ENCODE measurements at regions not wholly inside any gene's neighbourhood (a gene's known extent, or its start where the extent isn't known, plus 50 kb on each side); places are given as distances from the start of the nearest gene placed in this dataset.

DNA sequence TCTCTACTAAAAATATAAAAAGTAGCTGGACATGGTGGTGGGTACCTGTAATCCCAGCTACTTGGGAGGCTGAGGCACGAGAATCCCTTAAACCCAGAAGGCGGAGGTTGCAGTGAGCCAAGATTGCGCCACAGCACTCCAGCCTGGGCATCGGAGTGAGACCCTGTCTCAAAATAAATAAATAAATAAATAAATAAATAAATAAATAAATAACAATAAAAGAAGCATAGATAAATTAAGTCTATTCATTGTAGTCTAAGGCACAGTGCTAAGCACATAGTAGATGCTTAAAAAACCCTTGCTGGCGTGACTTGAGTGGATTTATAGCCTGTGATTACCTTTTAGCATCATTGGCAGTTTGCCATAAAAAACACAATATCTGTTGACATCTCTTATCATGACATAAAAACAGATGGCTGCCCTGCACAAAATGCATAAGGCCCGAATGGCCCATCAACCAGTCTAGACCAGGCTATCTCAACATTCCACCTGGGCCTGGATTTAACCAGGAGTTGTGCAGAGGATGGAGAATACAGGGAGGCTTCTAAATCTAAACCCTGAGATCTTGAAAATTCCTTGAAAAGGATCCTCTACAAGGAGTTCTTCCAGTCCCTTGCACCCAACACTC, 94.9 kb downstream of the PRLHR start:
- no peak for DNase-seq

DNA sequence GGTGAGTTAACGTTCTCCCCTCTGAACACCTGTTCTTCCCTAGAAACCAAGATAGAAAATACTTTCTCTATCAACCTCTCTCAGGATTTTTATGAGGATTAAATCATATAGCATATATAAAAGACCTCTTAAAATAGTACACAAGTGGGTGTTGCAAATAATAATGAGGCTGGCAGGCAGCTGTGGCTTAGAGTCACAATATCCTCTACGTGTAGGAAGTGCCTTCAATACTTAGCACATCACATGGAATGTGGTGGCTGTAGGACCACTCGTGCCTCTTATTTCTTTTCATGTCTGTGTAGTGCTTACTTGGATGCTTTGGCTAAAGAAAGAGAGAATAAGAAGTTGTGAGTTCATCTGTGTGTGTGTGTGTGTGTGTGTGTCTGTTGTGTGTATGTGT, 96.3 kb downstream of the PRLHR start:
- DNase-seq = no peak

- DNase-seq = no peak
Measured at GRCh38 chr10:118498623-118499022, 96.8 kb downstream of the PRLHR start.

GRCh38 chr10:118497227-118497626, 98.2 kb downstream of the PRLHR start:
- no peak for DNase-seq

- DNase-seq = no peak
Measured at GRCh38 chr10:118496525-118496924, 98.9 kb downstream of the PRLHR start.

GRCh38 chr10:118495499-118495898, 99.9 kb downstream of the PRLHR start:
- DNase-seq = no peak

DNA sequence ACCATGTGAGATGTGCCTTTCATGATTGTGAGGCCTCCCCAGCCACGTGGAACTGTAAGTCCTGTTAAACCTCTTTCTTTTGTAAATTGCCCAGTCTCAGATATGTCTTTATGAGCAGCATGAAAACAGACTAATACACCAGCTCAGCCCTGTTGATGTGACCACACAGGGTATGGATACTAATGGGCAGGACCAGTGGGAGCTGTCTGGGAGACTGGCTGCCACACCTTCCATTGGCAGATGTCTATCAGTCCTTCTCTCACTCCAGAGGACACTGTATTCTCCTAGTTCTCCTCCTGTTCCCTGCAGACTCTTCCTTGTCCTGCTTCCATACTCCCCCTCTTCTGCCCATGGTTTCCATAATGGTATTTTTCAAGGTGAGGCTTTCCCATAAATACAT, 104.4 kb downstream of the PRLHR start:
- no peak for DNase-seq

DNA sequence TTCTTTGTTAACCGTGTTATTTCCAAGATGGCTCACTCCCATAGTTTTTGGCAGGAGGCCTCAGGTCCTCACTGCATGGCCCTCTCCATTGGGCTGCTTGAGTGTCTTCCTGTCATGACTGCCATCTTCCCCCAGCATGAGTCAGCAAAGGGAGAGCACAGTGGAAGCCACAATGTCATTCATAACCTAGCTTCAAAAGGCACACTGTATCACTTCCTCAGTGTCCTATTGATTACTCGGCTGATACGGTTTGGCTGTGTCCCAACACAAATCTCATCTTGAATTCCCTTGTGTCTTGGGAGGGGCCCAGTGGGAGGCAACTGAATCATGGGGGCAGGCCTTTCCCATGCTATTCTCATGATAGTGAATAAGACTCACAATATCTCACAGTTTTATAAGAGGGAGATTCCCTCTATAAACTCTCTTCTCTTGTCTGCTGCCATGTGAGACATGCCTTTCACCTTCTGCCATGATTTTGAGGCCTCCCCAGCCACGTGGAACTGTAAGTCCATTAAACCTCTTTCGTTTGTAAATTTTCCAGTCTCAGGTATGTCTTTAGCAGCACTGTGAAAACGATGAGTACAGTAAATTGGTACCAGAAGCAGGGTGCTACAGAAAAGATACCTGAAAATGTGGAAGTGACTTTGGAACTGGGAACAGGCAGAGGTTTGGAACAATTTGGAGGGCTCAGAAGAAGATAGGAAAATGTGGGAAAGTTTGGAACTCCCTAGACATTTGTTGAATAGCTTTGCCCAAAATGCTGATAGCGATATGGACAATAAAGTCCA, 106.5 kb downstream of the PRLHR start:
- DNase-seq = no peak

DNA sequence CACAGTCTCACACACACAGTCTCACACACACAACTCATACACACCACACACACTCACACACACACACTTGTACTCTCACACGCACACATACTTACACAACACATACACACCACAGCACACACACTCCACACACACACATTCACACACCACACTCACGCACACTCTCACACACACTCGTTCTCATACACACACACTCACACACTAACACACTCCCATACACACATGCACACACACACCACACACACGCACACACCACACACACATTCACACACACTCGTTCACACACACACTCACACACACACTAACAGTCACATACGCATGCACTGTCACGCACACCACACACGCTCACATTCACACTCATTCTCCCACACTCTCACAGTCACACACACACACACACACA, 109.8 kb downstream of the PRLHR start:
- no peak for DNase-seq

- no peak for DNase-seq
Measured at GRCh38 chr10:118484152-118484871, 111.1 kb downstream of the PRLHR start.

DNA sequence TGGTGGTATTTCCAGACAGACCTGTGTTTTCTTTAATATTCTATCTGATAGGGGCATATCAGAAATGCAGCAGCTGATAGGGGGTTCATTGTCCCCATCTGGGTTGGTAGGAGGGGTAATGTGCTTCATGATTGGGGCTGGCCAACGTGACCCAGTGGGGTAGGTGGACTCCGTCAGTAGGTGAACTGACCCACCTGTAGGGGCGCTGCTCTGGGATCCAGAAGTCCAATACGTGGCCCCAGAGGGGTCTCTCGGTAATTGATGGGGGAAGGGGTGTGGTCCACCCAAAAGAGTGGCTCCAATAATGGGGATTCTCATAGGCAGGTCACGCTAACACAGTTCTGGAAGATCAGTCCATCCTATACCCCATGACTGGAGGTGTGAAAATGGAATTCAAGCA, 112.0 kb downstream of the PRLHR start:
- DNase-seq = no peak

DNA sequence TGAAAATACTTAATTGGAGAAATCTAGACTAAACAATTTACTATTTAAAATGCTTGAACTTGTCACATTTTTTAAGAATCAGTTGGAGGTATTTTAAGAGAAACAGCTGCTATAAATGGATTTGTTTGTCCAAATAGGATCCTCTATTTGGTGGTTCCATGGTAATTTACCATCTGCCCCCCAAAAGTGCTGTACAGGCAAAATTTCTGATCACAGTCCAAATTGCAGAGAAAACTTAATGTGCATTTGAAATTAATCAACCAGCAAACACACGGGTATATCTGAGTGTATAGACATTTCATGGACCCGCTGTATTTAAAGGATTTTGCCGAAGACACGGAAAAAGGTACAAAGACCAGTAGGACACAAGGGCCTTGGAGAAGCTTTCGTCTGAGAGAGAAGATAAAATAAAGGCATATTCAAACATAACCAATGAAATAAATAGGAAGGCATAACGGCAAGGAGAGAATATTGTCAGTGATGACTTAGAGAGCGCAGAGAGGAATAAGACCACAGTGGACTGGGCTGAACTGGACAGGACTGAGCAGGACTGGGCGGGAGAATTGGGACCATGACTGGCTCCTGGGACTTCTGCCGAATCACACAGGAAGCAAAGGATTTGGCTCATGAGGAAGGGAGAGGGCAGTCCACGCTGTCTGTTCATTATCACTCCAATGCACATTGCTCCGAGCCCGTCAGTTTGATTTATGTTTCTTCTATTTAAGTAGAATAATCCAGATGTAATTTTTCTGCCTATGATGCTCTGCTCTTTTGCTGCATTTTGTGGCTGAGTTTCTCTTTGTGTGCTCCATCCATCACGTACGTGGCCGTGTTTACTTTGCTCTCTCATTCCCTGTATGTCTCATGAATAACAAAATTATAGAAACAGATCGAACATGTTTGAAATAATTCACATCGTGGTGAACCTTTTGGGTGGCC, 112.8 kb downstream of the PRLHR start:
- no peak for DNase-seq

DNA sequence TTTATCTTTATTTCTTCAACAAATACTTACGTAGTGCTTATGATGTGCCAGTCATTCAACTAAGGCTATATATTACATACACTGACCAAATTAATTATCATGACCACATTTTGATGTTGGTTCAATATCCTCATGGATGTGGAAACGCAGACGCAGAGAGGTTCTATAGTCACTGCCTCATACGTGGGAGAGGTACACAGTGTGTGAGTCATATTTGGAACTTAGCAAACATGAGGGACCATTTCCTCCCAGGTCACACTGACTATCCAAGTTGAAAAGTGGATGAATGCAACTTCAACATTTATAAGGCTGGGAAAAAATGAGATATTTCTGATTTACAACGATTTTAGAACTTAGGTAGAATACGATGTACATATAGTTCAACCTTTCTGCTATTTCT, 113.6 kb downstream of the PRLHR start:
- no peak for DNase-seq

DNA sequence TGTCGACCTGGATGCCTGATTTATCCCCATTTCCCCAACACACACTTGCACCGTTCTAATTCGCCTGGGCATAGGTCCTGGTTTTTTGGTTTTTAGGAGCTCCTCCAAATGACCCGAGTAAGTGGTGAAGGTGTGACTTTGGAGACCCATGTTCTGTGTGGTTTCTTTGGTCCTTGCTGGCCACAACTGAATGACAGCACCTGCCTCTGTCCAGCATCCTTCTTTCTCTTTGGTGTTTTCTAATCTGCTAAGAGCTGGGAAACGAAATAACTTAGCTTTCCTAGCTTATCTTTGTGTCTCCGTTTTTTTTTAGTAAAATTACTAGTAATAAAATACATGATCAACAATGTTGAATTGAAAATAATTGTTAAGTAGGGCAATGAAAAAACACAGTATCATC, 120.2 kb downstream of the PRLHR start:
- no peak for DNase-seq

DNA sequence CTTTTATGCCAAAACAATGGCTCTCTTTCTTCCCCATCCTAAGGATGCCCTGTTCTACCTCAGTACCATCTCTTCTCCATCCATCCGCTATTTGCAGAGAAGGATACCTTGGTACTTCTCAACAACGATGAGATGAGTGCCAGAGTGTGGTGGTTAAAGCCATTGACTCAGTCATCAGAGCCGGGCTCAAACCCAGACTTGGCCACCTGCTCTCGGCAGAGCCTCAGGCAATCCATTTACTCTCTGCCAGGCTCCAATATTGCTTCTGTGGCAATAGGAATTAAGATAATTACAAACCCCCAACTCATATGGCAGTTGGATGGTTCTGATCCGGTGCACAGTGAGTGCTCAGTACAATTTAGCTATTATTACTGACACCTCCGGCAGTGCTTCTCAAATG, 121.3 kb downstream of the PRLHR start:
- no peak for DNase-seq

GRCh38 chr10:118473305-118473960, 122.0 kb downstream of the PRLHR start:
- no peak for DNase-seq

GRCh38 chr10:118472415-118473304, 122.8 kb downstream of the PRLHR start:
- no peak for DNase-seq

DNA sequence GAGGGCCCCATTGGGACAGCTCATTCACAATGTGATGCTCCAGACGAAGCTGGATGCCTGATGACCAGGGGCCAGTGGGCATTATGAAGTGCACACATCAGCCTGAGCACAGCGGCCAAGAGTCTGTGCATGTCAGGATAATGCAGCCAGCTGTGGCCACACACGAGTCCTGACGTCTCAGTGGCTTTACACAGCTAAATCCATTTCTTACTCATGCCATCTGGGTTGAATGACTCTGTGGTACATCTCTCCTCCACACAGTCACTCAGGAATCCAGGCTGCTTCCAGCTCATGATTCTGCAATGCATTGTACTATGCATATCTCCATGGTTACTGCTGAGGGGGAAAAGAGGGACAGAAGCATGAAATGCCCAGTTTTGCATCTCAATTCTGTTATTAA, 123.6 kb downstream of the PRLHR start:
- DNase-seq = no peak

- no peak for DNase-seq
Measured at GRCh38 chr10:118470470-118470869, 125.0 kb downstream of the PRLHR start.

- no peak for DNase-seq
Measured at GRCh38 chr10:118467200-118467599, 125.1 kb upstream of the FAM204A start.

DNA sequence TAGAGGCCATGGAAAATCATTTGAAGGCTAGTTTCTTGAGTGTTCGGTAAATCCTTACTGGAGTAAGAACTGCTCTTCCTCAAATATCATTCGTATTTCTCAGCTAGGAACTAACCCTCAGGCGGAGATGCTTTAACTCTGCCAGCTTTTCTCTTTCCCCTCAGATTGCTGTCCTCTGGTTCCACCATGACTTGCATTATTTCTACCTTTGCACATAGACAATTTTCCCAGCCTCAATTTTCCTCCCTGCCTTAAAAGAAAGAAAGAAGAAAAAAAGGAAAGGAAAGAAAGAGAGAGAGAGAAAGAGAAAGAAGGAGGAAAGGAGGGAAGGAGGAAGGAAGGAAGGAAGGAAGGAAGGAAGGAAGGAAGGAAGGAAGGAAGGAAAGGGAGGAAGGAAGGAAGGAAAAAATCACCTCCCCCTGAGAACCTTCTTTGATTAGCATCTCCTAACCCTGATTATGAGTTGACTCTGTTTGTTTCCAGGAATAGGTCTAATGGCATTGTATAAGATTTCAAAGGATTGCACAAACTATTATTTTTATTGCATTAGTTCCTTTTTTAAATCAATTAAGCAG, 123.3 kb upstream of the FAM204A start:
- DNase-seq = no peak

Data from activated gamma-delta T cell treated with Interleukin-2 at 50 U/mL for 16 hours (primary cell).